ENCODE measurements at regions not wholly inside any gene's neighbourhood (a gene's known extent, or its start where the extent isn't known, plus 50 kb on each side); places are given as distances from the start of the nearest gene placed in this dataset.

GRCh38 chr3:148369381-148369780 lies 328.3 kb upstream of the AGTR1 start:
- DNase-seq (ENCODE audit: low read depth): no peak
- Histone ChIP-seq H3K79me2 (ENCODE audit: insufficient read depth, low read length) (no peaks in the 10 kb centered on the region), H3K4me2 (ENCODE audit: low read length) (no peak overlapping the region), H4K20me1 (ENCODE audit: insufficient read depth, low read length) (no peaks in the 10 kb centered on the region), H3K9me3 (ENCODE audit: insufficient read depth, low read depth, low read length) (no peaks in the 10 kb centered on the region), H3K36me3 (ENCODE audit: insufficient read depth, low read length) (no peaks in the 10 kb centered on the region), H3K27me3 (ENCODE audit: insufficient read depth, low read length) (no peaks in the 10 kb centered on the region), H2AFZ (ENCODE audit: low read depth, low read length) (no peak overlapping the region), H3K9ac (ENCODE audit: low read length) (no peak overlapping the region), H3K4me1 (ENCODE audit: insufficient read depth, low read length) (no peaks in the 10 kb centered on the region), H3K4me3 (ENCODE audit: insufficient read depth, low read depth, low read length) (no peak overlapping the region), H3K27ac (ENCODE audit: low read depth, low read length) (no peak overlapping the region)
- no peak for FAIRE-seq
- Mint-ChIP-seq H3K9me3 (ENCODE audit: unreplicated experiment) (no peaks in the 10 kb centered on the region), H3K27ac (ENCODE audit: unreplicated experiment) (no peak overlapping the region), H3K36me3 (ENCODE audit: low read depth, unreplicated experiment) (no peaks in the 10 kb centered on the region), H3K4me1 (ENCODE audit: low read depth, unreplicated experiment) (peaks cover 5% of the 10 kb centered on the region), H3K4me3 (ENCODE audit: unreplicated experiment) (no peak overlapping the region), H3K27me3 (ENCODE audit: low read depth, unreplicated experiment) (no peaks in the 10 kb centered on the region)
- TF ChIP-seq EZH2 (IDR thresholded peaks at IDR 0.05; ENCODE audit: insufficient read depth, low read length) (no peak), CTCF (IDR thresholded peaks at IDR 0.05; ENCODE audit: insufficient read depth, low read depth, low read length) (no peak)

GRCh38 chr3:148372206-148372875 lies 325.4 kb upstream of the AGTR1 start:
- peak; percentile 1 for DNase-seq (ENCODE audit: low read depth)

More at GRCh38 chr3:148372206-148372875, 325.4 kb upstream of the AGTR1 start:
- Mint-ChIP-seq H3K27ac (ENCODE audit: unreplicated experiment) (peak overlapping the region; percentile 31), H3K4me1 (ENCODE audit: low read depth, unreplicated experiment) (peaks cover 5% of the 10 kb centered on the region), H3K9me3 (ENCODE audit: unreplicated experiment) (no peaks in the 10 kb centered on the region), H3K27me3 (ENCODE audit: low read depth, unreplicated experiment) (no peaks in the 10 kb centered on the region), H3K4me3 (ENCODE audit: unreplicated experiment) (no peak overlapping the region), H3K36me3 (ENCODE audit: low read depth, unreplicated experiment) (no peaks in the 10 kb centered on the region)
- no peak for FAIRE-seq
- no peak overlapping the region for H2AFZ ChIP-seq (ENCODE audit: low read depth, low read length)
- H3K4me1 ChIP-seq (ENCODE audit: insufficient read depth, low read length): no peaks in the 10 kb centered on the region
- H3K9me3 ChIP-seq (ENCODE audit: insufficient read depth, low read depth, low read length): no peaks in the 10 kb centered on the region
- H3K4me2 ChIP-seq (ENCODE audit: low read length): no peak overlapping the region
- H3K4me3 ChIP-seq (ENCODE audit: insufficient read depth, low read depth, low read length): no peak overlapping the region
- H3K27ac ChIP-seq (ENCODE audit: low read depth, low read length): no peak overlapping the region
- H3K9ac ChIP-seq (ENCODE audit: low read length): no peak overlapping the region
- no peaks in the 10 kb centered on the region for H3K79me2 ChIP-seq (ENCODE audit: insufficient read depth, low read length)
- H4K20me1 ChIP-seq (ENCODE audit: insufficient read depth, low read length): no peaks in the 10 kb centered on the region
- no peak for TF ChIP-seq CTCF (IDR thresholded peaks at IDR 0.05; ENCODE audit: insufficient read depth, low read depth, low read length)
- no peak for TF ChIP-seq EZH2 (IDR thresholded peaks at IDR 0.05; ENCODE audit: insufficient read depth, low read length)
- no peaks in the 10 kb centered on the region for H3K27me3 ChIP-seq (ENCODE audit: insufficient read depth, low read length)
- H3K36me3 ChIP-seq (ENCODE audit: insufficient read depth, low read length): no peaks in the 10 kb centered on the region
